IPS-15b (cell line): ENCODE measurements at regions not wholly inside any gene's neighbourhood (a gene's known extent, or its start where the extent isn't known, plus 50 kb on each side); places are given as distances from the start of the nearest gene placed in this dataset.

Experiments used
- H3K27me3 ChIP-seq: one replicate; pipeline ENCODE4 v1.6.1; 2013; ENCODE audit warnings: low read length; ENCODE audit not compliant: control insufficient read depth, insufficient read depth
- H3K36me3 ChIP-seq: one replicate; pipeline ENCODE4 v1.6.1; 2013; ENCODE audit warnings: low read length; ENCODE audit not compliant: control insufficient read depth, insufficient read depth
- H3K4me1 ChIP-seq: one replicate; pipeline ENCODE4 v1.6.1; 2013; ENCODE audit warnings: mild to moderate bottlenecking, low read length; ENCODE audit not compliant: control insufficient read depth, insufficient read depth
- H3K4me3 ChIP-seq: one replicate; pipeline ENCODE4 v1.5.1; 2013; ENCODE audit warnings: low read depth, low read length
- H3K9ac ChIP-seq: one replicate; pipeline ENCODE4 v1.6.1; 2013; ENCODE audit warnings: low read depth, mild to moderate bottlenecking, low read length
- H3K9me3 ChIP-seq: one replicate; pipeline ENCODE4 v1.6.1; 2013; ENCODE audit warnings: mild to moderate bottlenecking, low read length; ENCODE audit not compliant: control insufficient read depth, insufficient read depth

GRCh38 chr7:10266976-10267375, 706.7 kb upstream of the PHF14 start:
- Histone ChIP-seq H3K9ac (no peak overlapping the region), H3K4me3 (no peak overlapping the region), H3K36me3 (no peaks in the 10 kb centered on the region), H3K9me3 (no peaks in the 10 kb centered on the region), H3K4me1 (no peaks in the 10 kb centered on the region), H3K27me3 (no peaks in the 10 kb centered on the region)

GRCh38 chr7:10268034-10268433, 705.6 kb upstream of the PHF14 start:
- H3K9me3 ChIP-seq, result no peaks in the 10 kb centered on the region
- H3K9ac ChIP-seq, result no peak overlapping the region
- H3K27me3 ChIP-seq, result no peaks in the 10 kb centered on the region
- no peaks in the 10 kb centered on the region for H3K4me1 ChIP-seq
- H3K36me3 ChIP-seq, result no peaks in the 10 kb centered on the region
- H3K4me3 ChIP-seq, result no peak overlapping the region

DNA sequence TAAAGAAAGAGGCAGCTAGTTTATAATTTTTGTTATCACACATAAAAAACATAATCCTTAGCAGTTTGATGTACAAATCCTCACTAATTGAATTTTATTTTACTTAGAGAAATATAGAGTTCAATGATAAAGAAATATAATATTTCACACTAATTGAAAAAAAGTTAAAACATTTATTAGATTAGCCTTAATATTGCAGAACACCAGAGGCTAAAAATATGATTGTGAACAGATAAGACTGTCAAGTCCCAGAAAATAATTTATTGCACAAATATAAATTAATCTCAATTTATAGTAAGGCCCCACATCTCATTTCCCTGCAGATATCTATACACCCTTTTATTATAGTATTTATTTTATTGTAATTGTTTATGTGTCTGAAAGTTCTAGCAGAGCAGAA, 690.8 kb upstream of the PHF14 start:
- Histone ChIP-seq H3K36me3 (no peaks in the 10 kb centered on the region), H3K27me3 (no peaks in the 10 kb centered on the region), H3K4me1 (no peaks in the 10 kb centered on the region), H3K9ac (no peak overlapping the region), H3K9me3 (no peaks in the 10 kb centered on the region), H3K4me3 (no peak overlapping the region)

- no peaks in the 10 kb centered on the region for H3K4me1 ChIP-seq
- no peak overlapping the region for H3K4me3 ChIP-seq
- H3K9ac ChIP-seq, result no peak overlapping the region
- H3K36me3 ChIP-seq, result no peaks in the 10 kb centered on the region
- no peaks in the 10 kb centered on the region for H3K9me3 ChIP-seq
- no peaks in the 10 kb centered on the region for H3K27me3 ChIP-seq
These were observed 689.7 kb upstream of the PHF14 start for GRCh38 chr7:10284001-10284400.

GRCh38 chr7:10299384-10299783, 674.3 kb upstream of the PHF14 start:
- no peak overlapping the region for H3K9ac ChIP-seq
- no peaks in the 10 kb centered on the region for H3K36me3 ChIP-seq
- no peak overlapping the region for H3K4me3 ChIP-seq
- no peaks in the 10 kb centered on the region for H3K27me3 ChIP-seq
- no peaks in the 10 kb centered on the region for H3K9me3 ChIP-seq
- peaks cover 3% of the 10 kb centered on the region for H3K4me1 ChIP-seq

GRCh38 chr7:10300577-10300976, 673.1 kb upstream of the PHF14 start:
- Histone ChIP-seq H3K9ac (no peak overlapping the region), H3K27me3 (no peaks in the 10 kb centered on the region), H3K36me3 (no peaks in the 10 kb centered on the region), H3K9me3 (no peaks in the 10 kb centered on the region), H3K4me3 (no peak overlapping the region), H3K4me1 (peaks cover 3% of the 10 kb centered on the region)

DNA sequence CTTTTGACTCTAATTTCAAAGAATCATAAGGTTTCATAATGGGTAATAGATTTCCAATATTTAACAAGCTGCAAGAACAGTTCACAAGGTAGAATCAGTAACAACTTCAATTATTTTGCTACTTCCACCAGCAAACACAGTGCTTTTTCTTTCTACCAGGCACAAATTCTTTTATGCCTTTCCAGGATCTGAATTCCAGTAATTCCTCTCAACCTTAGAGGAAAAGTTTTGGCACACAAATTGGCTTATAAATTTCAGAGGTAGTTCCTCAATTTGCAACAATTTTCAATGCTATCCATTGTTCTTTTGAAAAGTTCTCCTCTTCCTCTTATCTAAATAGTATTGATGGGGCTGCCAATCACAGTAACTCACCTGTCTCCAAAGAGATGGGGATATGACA, 665.4 kb upstream of the PHF14 start:
- Histone ChIP-seq H3K4me1 (no peaks in the 10 kb centered on the region), H3K9ac (no peak overlapping the region), H3K9me3 (no peaks in the 10 kb centered on the region), H3K27me3 (no peaks in the 10 kb centered on the region), H3K36me3 (no peaks in the 10 kb centered on the region), H3K4me3 (no peak overlapping the region)

GRCh38 chr7:10312942-10313341, 660.7 kb upstream of the PHF14 start:
- H3K9me3 ChIP-seq, result no peaks in the 10 kb centered on the region
- H3K4me3 ChIP-seq, result no peak overlapping the region
- H3K27me3 ChIP-seq, result no peaks in the 10 kb centered on the region
- H3K9ac ChIP-seq, result no peak overlapping the region
- H3K36me3 ChIP-seq, result no peaks in the 10 kb centered on the region
- H3K4me1 ChIP-seq, result no peaks in the 10 kb centered on the region

GRCh38 chr7:10315881-10316280, 657.8 kb upstream of the PHF14 start:
- H3K36me3 ChIP-seq, result no peaks in the 10 kb centered on the region
- no peaks in the 10 kb centered on the region for H3K27me3 ChIP-seq
- H3K4me3 ChIP-seq, result no peak overlapping the region
- H3K4me1 ChIP-seq, result no peaks in the 10 kb centered on the region
- no peak overlapping the region for H3K9ac ChIP-seq
- H3K9me3 ChIP-seq, result no peaks in the 10 kb centered on the region

GRCh38 chr7:10316488-10316887, 657.2 kb upstream of the PHF14 start:
- H3K36me3 ChIP-seq, result no peaks in the 10 kb centered on the region

DNA sequence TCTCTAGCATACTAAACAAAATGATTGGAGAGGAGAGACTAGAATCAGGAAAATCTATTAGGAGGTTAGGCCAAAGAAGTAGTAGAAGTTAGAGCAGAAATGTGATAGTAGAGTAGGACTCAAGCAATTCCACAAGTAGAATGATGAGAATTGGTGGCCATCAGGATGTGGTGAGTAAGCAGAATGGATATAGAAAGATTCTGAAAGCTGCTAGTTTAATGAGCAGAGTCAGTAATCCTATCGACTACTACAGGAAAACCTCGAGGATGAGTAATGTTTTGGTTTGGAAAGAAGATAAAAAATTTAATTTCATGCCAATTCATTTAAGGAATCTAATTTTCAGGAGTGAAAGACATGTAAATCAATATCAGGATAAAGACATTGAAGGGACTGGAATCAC, 648.3 kb upstream of the PHF14 start:
- no peaks in the 10 kb centered on the region for H3K27me3 ChIP-seq
- no peaks in the 10 kb centered on the region for H3K36me3 ChIP-seq
- no peak overlapping the region for H3K4me3 ChIP-seq
- no peak overlapping the region for H3K9ac ChIP-seq
- no peaks in the 10 kb centered on the region for H3K4me1 ChIP-seq
- no peaks in the 10 kb centered on the region for H3K9me3 ChIP-seq

More at GRCh38 chr7:10316488-10316887, 657.2 kb upstream of the PHF14 start:
- Histone ChIP-seq H3K9me3 (no peaks in the 10 kb centered on the region), H3K9ac (no peak overlapping the region), H3K27me3 (no peaks in the 10 kb centered on the region), H3K4me3 (no peak overlapping the region), H3K4me1 (no peaks in the 10 kb centered on the region)

- H3K36me3 ChIP-seq, result no peaks in the 10 kb centered on the region
- no peaks in the 10 kb centered on the region for H3K4me1 ChIP-seq
- H3K27me3 ChIP-seq, result no peaks in the 10 kb centered on the region
- H3K4me3 ChIP-seq, result no peak overlapping the region
- H3K9me3 ChIP-seq, result no peaks in the 10 kb centered on the region
- H3K9ac ChIP-seq, result no peak overlapping the region
These were observed 630.6 kb upstream of the PHF14 start for GRCh38 chr7:10343108-10343507.

GRCh38 chr7:10346032-10346431, 627.6 kb upstream of the PHF14 start:
- Histone ChIP-seq H3K9ac (no peak overlapping the region), H3K36me3 (no peaks in the 10 kb centered on the region), H3K9me3 (no peaks in the 10 kb centered on the region), H3K27me3 (no peaks in the 10 kb centered on the region), H3K4me3 (no peak overlapping the region), H3K4me1 (no peaks in the 10 kb centered on the region)
